GM10266 (cell line): ENCODE measurements at regions not wholly inside any gene's neighbourhood (a gene's known extent, or its start where the extent isn't known, plus 50 kb on each side); places are given as distances from the start of the nearest gene placed in this dataset.
"Not testable (repeated sequence)": the region's sequence is repeated elsewhere in the genome, so short reads cannot be mapped to it uniquely, and the experiment has no call there.

Experiments
- DNase-seq: peaks from one replicate; pipeline ENCODE4 v3.0.0; 2012; ENCODE audit errors: extremely low spot score
- TF ChIP-seq, protein P1 (sequence below): IDR thresholded peaks from 2 replicates; pipeline ENCODE4 v1.5.1; 2012; ENCODE audit warnings: mild to moderate bottlenecking, low read depth; ENCODE audit not compliant: control insufficient read depth, insufficient read depth; ENCODE audit errors: missing control alignments

DNA sequence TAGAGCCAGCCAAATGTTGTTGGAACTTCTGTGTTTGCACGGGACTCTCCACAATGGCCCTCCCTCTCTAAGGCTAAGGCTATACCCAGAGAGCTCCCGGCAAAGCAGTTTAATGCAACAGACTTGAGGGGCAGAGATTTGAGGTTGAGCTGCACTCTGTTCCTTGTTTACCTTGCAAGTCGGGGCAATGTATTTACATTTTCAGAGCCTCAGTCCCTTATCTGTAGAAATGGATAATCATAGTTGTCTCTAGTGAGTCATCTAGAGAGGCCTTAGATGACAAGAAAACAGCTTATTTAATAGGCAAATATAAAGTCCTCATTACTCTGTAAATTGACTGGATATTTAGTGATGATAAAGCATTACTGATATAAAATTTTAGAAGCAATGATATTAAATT lies 917.7 kb downstream of the MCTP2 start:
- no peak for DNase-seq
- TF ChIP-seq, protein P1, sequence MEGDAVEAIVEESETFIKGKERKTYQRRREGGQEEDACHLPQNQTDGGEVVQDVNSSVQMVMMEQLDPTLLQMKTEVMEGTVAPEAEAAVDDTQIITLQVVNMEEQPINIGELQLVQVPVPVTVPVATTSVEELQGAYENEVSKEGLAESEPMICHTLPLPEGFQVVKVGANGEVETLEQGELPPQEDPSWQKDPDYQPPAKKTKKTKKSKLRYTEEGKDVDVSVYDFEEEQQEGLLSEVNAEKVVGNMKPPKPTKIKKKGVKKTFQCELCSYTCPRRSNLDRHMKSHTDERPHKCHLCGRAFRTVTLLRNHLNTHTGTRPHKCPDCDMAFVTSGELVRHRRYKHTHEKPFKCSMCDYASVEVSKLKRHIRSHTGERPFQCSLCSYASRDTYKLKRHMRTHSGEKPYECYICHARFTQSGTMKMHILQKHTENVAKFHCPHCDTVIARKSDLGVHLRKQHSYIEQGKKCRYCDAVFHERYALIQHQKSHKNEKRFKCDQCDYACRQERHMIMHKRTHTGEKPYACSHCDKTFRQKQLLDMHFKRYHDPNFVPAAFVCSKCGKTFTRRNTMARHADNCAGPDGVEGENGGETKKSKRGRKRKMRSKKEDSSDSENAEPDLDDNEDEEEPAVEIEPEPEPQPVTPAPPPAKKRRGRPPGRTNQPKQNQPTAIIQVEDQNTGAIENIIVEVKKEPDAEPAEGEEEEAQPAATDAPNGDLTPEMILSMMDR: no peak

DNA sequence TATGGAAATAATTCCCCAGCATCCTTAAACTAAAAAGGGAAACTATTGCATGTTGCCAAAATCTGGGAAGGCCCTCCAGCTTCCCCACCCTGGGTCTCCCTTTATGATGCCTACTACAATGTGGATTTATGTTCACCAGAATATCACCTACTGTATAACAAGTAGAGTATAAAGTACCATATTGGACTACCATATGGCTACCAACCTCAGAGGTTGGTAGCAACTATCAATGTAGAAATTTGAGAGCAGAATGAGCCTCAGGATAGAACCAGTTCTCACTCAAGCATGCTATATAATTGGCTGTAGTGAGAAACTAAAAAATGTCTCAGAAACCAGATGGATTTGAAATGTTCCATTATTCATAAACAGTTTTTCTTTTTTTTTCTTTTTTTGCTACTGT lies 918.4 kb downstream of the MCTP2 start:
- no peak for DNase-seq
- TF ChIP-seq, protein P1: no peak

DNA sequence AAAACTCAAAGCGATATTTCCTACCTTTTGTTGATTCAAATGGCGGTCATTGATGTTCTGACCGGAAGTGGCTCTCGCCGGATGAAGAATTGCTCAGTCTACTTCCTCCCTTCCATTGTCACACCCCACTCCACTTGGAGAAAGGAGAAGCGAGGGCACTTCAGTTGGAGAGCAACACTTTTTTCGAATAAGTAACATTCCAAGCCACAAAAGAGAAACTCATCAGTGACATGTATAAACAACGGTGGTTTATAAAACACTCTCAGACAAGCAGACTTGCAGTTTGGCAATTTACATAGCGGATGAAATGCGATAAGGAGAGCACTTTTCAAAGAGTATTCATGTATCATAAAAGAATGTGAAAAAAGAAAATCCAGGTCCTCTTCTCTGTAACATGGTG lies 919.1 kb downstream of the MCTP2 start:
- no peak for DNase-seq
- TF ChIP-seq, protein P1: no peak

DNA sequence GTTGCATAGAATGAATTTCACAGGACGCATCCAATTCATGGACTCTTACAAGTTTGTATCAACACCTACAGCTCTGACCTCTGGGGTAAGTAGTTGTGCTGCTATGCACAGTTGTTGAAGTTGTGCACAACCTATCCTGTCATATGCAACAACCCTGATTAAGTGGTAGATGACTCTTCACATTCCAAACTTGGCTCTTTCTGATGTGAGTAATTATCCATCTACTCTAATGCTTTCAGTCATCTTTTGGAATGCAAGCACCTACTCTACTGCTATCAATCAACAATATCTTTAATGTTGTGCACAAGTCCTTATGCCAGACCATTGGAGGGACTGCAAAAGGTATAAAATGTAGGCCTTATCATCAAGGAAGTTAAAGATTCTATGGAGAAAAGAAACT lies 921.4 kb downstream of the MCTP2 start:
- DNase-seq: no peak
- TF ChIP-seq, protein P1: no peak

DNA sequence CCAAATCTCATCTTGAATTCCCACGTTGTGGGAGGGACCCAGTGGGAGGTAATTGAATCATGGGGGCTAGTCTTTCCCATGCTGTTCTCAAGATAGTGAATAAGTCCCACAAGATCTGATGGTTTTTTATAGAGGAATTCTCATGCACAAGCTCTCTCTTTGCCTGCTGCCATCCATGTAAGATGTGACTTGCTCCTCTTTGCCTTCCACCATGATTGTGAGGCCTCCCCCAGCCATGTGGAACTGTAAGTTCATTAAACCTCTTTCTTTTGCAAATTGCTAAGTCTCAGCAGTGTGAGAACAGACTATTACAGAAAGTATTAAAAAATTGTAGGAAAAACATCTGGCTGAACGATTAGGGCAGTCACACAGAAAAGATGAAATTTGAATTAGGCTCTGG lies 921.8 kb downstream of the MCTP2 start:
- not testable (repeated sequence) for DNase-seq

DNA sequence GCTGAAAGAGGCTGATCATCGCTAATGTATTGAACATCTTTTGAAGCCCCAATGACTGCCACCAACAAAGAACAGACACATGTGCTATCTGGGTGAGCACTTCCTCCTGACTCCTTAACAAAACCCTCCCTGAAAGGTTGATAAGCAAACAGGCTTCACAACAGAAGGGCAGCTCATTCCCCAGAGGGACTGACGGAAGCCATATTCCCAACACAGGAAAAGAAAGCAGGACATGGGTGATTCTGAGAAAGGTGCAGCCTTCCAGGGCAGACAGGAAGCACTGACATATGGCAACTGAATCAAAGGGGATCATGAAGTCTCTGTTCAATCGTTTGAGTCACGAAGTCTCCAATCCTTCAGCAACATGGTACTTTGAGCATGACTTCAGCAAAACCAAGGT lies 929.0 kb downstream of the MCTP2 start:
- TF ChIP-seq, protein P1: no peak
- no peak for DNase-seq

DNA sequence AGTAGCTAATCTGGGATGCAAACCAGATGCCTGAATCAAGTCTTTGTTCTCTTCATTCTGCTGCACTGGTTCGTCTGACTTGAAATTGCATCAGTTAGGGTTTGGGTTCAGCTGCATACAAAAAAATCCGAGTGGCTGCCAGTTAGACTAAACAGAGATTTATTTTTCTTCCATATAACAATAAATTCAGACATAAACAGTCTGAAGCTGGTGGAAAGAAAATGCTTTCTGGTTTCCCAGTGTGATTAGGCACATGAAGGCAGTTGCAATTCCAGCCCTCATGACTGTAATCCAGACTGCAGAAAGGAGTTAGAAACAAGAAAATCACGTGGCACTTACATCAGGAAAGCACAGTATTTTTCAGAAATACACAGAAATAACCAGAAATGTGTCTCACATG lies 930.7 kb downstream of the MCTP2 start:
- TF ChIP-seq, protein P1: no peak
- DNase-seq: no peak

DNA sequence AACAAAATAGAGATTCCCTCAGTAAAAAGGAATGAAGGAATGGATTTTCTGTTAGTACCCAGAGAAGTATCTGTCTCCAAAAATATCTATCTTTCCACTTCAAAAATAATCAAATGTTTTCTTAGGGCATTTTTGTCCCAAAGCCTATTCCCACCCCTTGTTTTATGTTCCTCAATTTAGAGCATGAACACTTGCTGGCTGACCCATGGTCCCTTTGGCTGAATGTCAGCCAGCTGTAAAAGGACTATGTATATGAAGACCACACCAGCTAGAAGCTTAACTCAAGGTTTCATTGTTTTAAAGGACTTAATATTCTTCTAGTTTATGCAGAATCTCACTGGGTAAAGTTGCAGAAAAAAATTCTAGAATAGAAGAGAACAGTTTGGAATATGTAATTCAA lies 931.2 kb downstream of the MCTP2 start:
- DNase-seq: no peak
- TF ChIP-seq, protein P1: no peak
